ENCODE measurements at regions not wholly inside any gene's neighbourhood (a gene's known extent, or its start where the extent isn't known, plus 50 kb on each side); places are given as distances from the start of the nearest gene placed in this dataset.

GRCh38 chr2:226115102-226115831, 684.4 kb downstream of the IRS1 start:
- no peak overlapping the region for H3K4me3 ChIP-seq
- H3K27ac ChIP-seq, result no peak overlapping the region
- no peaks in the 10 kb centered on the region for H3K4me1 ChIP-seq (ENCODE audit: low read depth)
- no peaks in the 10 kb centered on the region for H3K27me3 ChIP-seq
- H3K9me3 ChIP-seq (ENCODE audit: low read depth), result no peaks in the 10 kb centered on the region
- TF ChIP-seq, protein P1, sequence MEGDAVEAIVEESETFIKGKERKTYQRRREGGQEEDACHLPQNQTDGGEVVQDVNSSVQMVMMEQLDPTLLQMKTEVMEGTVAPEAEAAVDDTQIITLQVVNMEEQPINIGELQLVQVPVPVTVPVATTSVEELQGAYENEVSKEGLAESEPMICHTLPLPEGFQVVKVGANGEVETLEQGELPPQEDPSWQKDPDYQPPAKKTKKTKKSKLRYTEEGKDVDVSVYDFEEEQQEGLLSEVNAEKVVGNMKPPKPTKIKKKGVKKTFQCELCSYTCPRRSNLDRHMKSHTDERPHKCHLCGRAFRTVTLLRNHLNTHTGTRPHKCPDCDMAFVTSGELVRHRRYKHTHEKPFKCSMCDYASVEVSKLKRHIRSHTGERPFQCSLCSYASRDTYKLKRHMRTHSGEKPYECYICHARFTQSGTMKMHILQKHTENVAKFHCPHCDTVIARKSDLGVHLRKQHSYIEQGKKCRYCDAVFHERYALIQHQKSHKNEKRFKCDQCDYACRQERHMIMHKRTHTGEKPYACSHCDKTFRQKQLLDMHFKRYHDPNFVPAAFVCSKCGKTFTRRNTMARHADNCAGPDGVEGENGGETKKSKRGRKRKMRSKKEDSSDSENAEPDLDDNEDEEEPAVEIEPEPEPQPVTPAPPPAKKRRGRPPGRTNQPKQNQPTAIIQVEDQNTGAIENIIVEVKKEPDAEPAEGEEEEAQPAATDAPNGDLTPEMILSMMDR (IDR thresholded peaks at IDR 0.05; ENCODE audit: low read depth, low read length), result no peak
- no peaks in the 10 kb centered on the region for H3K36me3 ChIP-seq
- peak in 1 of 2 donors; percentile 89 for DNase-seq (ENCODE audit: low read depth in 1 of 2, low spot score in 1 of 2)

DNA sequence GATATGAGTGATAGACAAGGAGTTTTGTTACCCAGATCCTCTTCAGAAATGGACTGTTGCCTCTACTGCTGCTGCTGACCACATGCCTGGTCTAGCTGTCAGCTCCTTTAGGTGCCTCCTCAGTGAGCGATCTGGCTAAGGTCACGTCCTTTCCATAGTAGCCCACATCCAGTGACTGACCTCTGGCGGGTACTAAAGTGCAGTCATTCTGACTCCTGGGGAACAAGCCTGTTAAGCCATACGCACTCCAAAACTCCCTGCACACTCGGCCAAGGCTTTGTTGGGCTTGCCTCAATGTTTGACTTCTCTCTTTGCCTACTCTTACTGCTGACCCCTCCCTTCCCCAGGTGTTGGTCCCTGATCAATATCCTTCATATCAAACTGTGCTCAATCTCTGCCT, 685.2 kb downstream of the IRS1 start:
- Histone ChIP-seq H3K4me1 (ENCODE audit: low read depth) (no peaks in the 10 kb centered on the region), H3K27ac (no peak overlapping the region), H3K36me3 (no peaks in the 10 kb centered on the region), H3K9me3 (ENCODE audit: low read depth) (no peaks in the 10 kb centered on the region), H3K27me3 (no peaks in the 10 kb centered on the region), H3K4me3 (no peak overlapping the region)
- peak; percentile 47 to 50 for DNase-seq (ENCODE audit: low read depth in 1 of 2, low spot score in 1 of 2)
- TF ChIP-seq, protein P1 (IDR thresholded peaks at IDR 0.05; ENCODE audit: low read depth, low read length), result no peak

DNA sequence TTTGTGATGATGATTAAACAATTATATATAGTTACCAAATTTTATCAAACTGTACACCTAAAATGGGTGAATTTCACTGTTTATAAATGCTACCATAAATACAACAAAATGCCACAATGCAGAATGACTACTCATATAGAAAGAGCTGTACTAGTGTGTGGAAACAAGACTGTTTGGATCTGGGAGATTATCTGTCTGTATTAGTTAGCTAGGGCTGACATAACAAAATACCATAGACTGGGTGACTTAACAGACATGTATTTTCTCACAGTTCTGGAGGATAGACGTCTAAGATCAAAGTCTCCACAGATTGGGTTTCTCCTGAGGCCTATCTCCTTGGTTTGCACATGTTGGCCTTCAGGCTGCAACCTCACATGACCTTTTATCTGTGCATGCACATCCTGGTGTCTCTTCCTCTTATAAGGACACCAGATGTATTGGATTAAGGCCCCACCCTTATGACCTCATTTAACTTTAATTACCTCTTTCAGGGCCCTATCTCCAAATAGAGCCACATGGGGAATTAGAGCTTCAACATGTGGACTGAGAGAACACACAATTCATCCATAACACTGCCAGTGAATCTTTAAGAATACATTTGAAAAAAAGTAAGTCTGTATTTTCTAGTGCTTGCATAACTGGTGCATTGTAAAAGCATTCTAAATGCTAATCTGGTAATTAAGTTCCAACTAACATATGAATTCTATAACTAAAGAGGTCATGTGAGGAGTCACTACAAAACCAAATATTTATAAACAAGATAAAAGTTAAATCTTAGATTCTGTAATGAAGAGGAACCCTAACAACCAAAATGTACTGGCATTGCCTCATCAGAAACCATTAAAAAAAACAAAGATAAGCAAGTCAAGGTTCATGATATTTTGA, 699.6 kb downstream of the NYAP2 start:
- DNase-seq (ENCODE audit: low read depth in 1 of 2, low spot score in 1 of 2), result no peak
- Histone ChIP-seq H3K36me3 (no peaks in the 10 kb centered on the region), H3K4me1 (ENCODE audit: low read depth) (no peaks in the 10 kb centered on the region), H3K27me3 (no peaks in the 10 kb centered on the region), H3K27ac (no peak overlapping the region), H3K9me3 (ENCODE audit: low read depth) (no peaks in the 10 kb centered on the region), H3K4me3 (no peak overlapping the region)
- TF ChIP-seq, protein P1 (IDR thresholded peaks at IDR 0.05; ENCODE audit: low read depth, low read length), result no peak

DNA sequence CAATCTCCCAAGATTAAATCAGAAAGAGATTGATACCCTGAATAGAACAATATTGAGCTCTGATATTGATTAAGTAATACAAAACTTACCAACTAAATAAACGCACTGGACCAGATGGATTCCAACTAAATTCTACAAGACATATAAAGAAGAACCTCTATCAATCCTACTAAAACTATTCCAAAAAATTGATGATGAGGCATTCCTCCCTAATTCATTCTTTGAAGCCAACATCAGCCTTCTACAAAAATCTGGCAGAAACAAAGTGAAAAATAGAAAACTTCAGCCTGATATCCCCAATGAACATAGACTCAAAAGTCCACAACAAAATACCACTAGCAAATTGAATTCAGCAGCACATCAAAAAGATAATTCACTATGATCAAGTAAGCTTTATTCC, 695.5 kb downstream of the NYAP2 start:
- Histone ChIP-seq H3K36me3 (no peaks in the 10 kb centered on the region), H3K4me1 (ENCODE audit: low read depth) (no peaks in the 10 kb centered on the region), H3K9me3 (ENCODE audit: low read depth) (no peaks in the 10 kb centered on the region), H3K27ac (no peak overlapping the region), H3K27me3 (no peaks in the 10 kb centered on the region), H3K4me3 (no peak overlapping the region)
- DNase-seq (ENCODE audit: low read depth in 1 of 2, low spot score in 1 of 2), result no peak
- TF ChIP-seq, protein P1 (IDR thresholded peaks at IDR 0.05; ENCODE audit: low read depth, low read length), result no peak

- no peaks in the 10 kb centered on the region for H3K36me3 ChIP-seq
- no peaks in the 10 kb centered on the region for H3K27me3 ChIP-seq
- no peak overlapping the region for H3K27ac ChIP-seq
- TF ChIP-seq, protein P1 (IDR thresholded peaks at IDR 0.05; ENCODE audit: low read depth, low read length), result no peak
- no peaks in the 10 kb centered on the region for H3K4me1 ChIP-seq (ENCODE audit: low read depth)
- DNase-seq (ENCODE audit: low read depth in 1 of 2, low spot score in 1 of 2), result no peak
- no peak overlapping the region for H3K4me3 ChIP-seq
- H3K9me3 ChIP-seq (ENCODE audit: low read depth), result no peaks in the 10 kb centered on the region
Measured at GRCh38 chr2:226093364-226093763, 693.9 kb downstream of the NYAP2 start.

Data from cardiac muscle cell (in vitro differentiated cells and primary cell).